Dendritic cell treated with granulocyte-macrophage colony-stimulating factor and Interleukin-4, amounts not matched to agents 40 ng/mL and 50 ng/mL, for 4 days (primary cell): ENCODE measurements at regions not wholly inside any gene's neighbourhood (a gene's known extent, or its start where the extent isn't known, plus 50 kb on each side); places are given as distances from the start of the nearest gene placed in this dataset.

ENCODE experiments used
- H3K27ac Mint-ChIP-seq: one replicate; pipeline ENCODE4 v1.8.0; 2022; ENCODE audit warnings: mild to moderate bottlenecking, mixed read lengths
- H3K27me3 Mint-ChIP-seq: one replicate; pipeline ENCODE4 v1.8.0; 2022; ENCODE audit warnings: mild to moderate bottlenecking, mixed read lengths
- H3K36me3 Mint-ChIP-seq: one replicate; pipeline ENCODE4 v1.8.0; 2022; ENCODE audit warnings: low read depth, mixed read lengths
- H3K4me1 Mint-ChIP-seq: one replicate; pipeline ENCODE4 v1.8.0; 2022; ENCODE audit warnings: low read depth, mixed read lengths
- H3K4me3 Mint-ChIP-seq: one replicate; pipeline ENCODE4 v1.8.0; 2022; ENCODE audit warnings: mild to moderate bottlenecking, moderate library complexity, mixed read lengths
- H3K9me3 Mint-ChIP-seq: one replicate; pipeline ENCODE4 v1.8.0; 2022; ENCODE audit warnings: mixed read lengths
- intact Hi-C: fragments of 100-400 bp; cut with micrococcal nuclease; formaldehyde crosslinking; loops from one replicate; pipeline ENCODE4 v1.15.0; 2022

DNA sequence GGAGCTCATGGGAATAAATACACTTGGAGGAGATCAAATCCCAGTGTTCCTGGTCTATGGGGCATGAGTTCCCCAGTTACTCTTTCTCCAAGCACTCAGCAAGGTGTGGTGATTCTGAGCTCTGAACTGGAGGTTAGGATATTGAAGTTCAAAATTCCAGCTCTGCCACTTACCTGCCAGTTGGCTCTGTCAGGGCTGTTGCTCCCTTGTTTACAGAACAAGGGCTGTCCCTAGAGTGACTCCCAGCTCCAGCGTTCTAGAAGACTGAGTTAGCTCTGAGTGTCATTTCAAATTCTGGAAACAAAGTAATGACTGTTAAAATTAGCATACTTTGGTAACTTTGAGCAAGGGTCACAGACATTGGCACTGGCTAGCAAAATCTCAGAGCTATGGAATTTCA lies 69.7 kb upstream of the ZBED5 start:
- Mint-ChIP-seq H3K27me3 (peaks cover 21% of the 10 kb centered on the region), H3K27ac (no peak overlapping the region), H3K4me3 (no peak overlapping the region), H3K4me1 (peaks cover 12% of the 10 kb centered on the region), H3K36me3 (peaks cover 9% of the 10 kb centered on the region), H3K9me3 (no peaks in the 10 kb centered on the region)
- intact Hi-C loops: no loop called here

DNA sequence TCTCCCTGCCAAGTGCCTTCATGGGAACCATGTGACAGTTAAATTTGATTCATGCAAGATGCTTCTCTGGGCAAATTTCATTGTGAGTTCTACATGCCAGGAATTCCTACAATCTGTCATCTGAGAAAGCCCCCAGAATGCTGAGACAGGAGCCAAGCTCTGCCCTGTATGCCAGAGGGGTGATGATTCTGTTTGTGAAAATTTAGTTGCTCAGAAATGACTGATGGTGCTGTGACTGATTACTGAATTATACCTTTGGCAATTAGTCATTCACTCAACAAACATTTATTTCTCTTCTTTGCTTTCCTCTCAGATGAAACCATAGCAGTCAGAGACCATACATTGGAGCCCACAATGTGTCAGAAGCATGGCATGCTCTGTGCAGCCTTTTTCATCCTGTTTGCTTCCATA lies 69.0 kb upstream of the ZBED5 start:
- peaks cover 21% of the 10 kb centered on the region for H3K27me3 Mint-ChIP-seq
- H3K4me3 Mint-ChIP-seq: no peak overlapping the region
- H3K27ac Mint-ChIP-seq: no peak overlapping the region
- no peaks in the 10 kb centered on the region for H3K9me3 Mint-ChIP-seq
- peaks cover 9% of the 10 kb centered on the region for H3K36me3 Mint-ChIP-seq
- intact Hi-C loops: no loop called here
- H3K4me1 Mint-ChIP-seq: peaks cover 7% of the 10 kb centered on the region

DNA sequence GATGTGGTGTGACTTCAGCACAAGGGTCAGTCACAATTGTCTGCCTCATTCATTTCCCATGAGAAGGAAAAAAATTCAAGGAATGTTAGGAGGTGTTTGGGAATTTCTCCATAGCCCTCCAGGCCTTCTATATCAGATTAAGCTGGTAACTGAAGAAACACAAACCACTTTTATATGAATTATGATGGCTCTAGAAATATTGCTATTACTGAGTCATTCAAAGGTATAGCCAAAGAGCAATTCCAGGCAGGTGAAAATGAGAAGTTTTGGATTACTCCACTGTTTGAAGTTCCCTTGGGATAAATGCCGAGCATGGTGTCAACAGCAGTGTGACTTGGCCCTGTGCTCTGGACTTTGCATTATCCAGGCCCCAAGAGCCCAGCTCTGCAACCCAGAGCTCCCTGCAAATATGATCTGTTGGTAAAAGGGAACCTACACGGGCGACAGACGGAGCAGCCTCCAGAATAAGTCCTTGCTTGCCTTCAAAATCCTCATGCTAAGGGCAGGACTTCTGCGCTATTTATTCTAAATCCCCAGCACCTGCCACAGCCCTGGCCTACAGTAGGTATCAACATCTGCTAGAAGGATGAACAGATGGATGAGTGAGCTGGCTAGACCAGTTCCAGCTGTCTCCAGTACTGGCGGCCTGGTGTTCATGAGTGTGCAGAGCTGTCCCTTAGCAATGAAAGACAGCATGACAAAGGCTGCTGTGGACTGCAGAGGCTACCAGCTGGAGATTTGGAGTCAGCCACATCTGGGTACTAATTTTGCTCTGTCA lies 67.5 kb upstream of the ZBED5 start:
- no peaks in the 10 kb centered on the region for H3K9me3 Mint-ChIP-seq
- intact Hi-C loops: no loop called here

DNA sequence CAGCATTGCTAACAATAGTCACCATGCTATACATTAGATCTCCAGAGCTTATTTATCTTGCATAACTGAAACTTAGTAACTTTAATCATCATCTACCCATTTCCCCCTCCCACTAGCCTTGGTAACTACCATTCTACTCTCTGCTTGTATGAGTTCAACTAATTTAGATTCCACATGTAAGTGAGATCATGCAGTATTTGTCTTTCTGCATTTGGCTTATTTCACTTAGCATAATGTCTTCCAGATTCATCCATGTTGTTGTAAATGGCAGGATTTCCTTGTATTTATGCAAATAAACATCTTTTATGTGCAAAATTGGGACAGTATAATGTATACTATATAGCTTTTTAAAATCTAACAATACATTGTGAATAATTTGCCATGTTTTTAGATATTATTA lies 66.0 kb upstream of the ZBED5 start:
- no peaks in the 10 kb centered on the region for H3K4me1 Mint-ChIP-seq

More for the DNA sequence above, 67.5 kb upstream of the ZBED5 start:
- Mint-ChIP-seq H3K27me3 (peaks cover 19% of the 10 kb centered on the region), H3K36me3 (no peaks in the 10 kb centered on the region), H3K4me1 (no peaks in the 10 kb centered on the region), H3K27ac (no peak overlapping the region), H3K4me3 (no peak overlapping the region)

DNA sequence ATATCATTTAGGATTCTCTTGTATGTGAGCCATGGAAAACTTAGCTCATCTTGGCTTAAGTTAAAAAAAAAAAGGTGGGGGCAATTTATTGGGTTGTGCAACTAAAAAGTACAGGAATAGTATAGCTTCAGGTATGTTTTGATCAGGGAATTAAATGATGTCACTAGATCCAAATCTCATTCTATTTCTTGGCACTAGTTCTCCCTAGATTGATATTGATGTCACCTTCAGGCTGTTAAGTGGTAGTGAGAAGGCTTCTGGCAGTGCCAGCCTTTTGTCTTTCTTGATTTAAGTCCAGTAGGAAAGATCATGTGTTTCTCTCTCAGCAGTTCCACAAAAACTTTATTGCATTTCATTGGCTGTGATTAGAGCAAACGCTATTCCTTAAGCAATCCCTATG lies 65.0 kb upstream of the ZBED5 start:
- Mint-ChIP-seq H3K4me3 (no peak overlapping the region), H3K27me3 (peaks cover 4% of the 10 kb centered on the region), H3K9me3 (peaks cover 12% of the 10 kb centered on the region), H3K27ac (no peak overlapping the region), H3K4me1 (peaks cover 10% of the 10 kb centered on the region), H3K36me3 (no peaks in the 10 kb centered on the region)
- intact Hi-C loops: no loop called here

More for the DNA sequence above, 66.0 kb upstream of the ZBED5 start:
- H3K27me3 Mint-ChIP-seq: peaks cover 12% of the 10 kb centered on the region
- H3K9me3 Mint-ChIP-seq: peaks cover 2% of the 10 kb centered on the region
- H3K4me3 Mint-ChIP-seq: no peak overlapping the region
- no peak overlapping the region for H3K27ac Mint-ChIP-seq
- intact Hi-C loops: no loop called here
- H3K36me3 Mint-ChIP-seq: no peaks in the 10 kb centered on the region

DNA sequence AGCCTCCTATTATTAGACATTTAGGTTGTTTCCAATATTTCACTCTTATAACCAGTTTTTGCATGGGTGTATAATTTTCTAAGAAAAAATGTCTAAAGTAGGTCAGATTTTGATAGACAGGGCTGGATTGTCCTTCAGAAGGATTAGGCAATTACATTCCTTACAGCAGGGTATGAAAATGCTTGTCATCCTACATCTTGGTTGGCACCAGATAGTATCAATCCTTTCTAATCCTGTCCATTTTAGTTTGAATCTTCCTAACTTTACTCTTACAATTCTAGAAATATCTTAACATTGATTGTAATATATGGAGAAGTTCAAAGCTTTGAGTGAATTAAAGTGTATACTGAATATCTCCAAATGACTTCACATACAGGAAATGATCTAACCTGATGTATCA lies 63.0 kb upstream of the ZBED5 start:
- Mint-ChIP-seq H3K9me3 (peaks cover 25% of the 10 kb centered on the region), H3K4me3 (no peak overlapping the region), H3K4me1 (peaks cover 25% of the 10 kb centered on the region), H3K27ac (no peak overlapping the region), H3K27me3 (no peaks in the 10 kb centered on the region), H3K36me3 (no peaks in the 10 kb centered on the region)
- intact Hi-C loops: no loop called here

DNA sequence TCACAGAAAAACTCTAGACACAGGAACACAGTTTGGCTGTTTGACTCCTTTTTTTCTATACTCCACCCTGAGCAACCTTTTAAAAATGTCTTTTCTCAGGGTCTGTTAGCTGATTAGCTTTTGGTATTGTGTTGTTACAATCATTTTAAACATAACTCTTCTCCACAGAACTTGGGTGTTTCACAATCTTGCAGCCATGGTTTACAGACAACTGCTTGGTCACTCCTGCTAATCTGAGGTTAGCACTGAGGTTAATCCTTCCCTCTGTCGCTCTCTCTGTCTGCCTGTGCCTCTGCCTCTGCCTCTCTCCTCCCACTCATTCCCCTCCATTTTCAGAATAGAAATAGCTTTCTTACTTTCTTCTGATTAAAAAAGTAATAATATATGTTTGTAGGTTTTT lies 62.4 kb upstream of the ZBED5 start:
- H3K27ac Mint-ChIP-seq: no peak overlapping the region
- peaks cover 25% of the 10 kb centered on the region for H3K4me1 Mint-ChIP-seq
- no peaks in the 10 kb centered on the region for H3K27me3 Mint-ChIP-seq
- intact Hi-C loops: no loop called here
- no peak overlapping the region for H3K4me3 Mint-ChIP-seq
- H3K9me3 Mint-ChIP-seq: peaks cover 25% of the 10 kb centered on the region
- no peaks in the 10 kb centered on the region for H3K36me3 Mint-ChIP-seq

DNA sequence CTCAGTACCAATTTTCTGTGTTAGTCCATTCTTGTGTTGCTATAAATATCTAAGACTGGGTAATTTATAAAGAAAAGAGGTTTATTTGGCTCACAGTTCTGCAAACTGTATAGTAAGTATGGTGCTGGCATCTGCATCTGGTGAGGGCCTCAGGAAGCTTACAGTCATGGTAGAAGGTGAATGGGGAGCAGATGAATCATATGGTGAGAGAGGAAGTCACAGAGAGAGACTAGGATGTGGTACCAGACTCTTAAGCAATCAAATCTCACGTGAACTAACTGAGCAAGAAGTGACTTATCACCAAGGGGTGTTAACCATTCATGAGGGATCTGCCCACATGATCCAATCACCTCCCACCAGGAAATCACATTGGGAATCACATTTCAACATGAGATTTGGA lies 60.8 kb upstream of the ZBED5 start:
- Mint-ChIP-seq H3K9me3 (peaks cover 25% of the 10 kb centered on the region), H3K4me3 (no peak overlapping the region), H3K27me3 (no peaks in the 10 kb centered on the region), H3K4me1 (peaks cover 41% of the 10 kb centered on the region), H3K27ac (peak overlapping the region; percentile 47), H3K36me3 (no peaks in the 10 kb centered on the region)
- intact Hi-C loops: no loop called here

DNA sequence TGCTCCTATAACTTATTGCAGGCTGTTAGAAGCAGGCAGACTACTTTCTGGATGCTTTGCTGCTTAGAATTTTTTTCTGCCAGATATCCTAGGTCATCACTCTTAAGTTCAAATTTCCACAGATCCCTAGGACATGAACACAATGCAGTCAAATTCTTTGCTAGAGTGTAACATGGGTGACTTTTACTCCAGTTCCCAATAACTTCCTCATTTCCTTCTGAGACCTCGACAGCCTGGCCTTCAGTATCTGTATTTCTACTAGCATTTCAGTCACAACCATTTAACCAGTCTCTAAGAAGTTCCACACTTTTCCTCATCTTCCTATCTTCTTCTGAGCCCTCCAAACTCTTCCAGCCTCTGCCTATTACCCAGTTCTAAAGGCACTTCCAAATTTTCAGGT lies 60.4 kb upstream of the ZBED5 start:
- Mint-ChIP-seq H3K4me3 (no peak overlapping the region), H3K27me3 (no peaks in the 10 kb centered on the region), H3K36me3 (no peaks in the 10 kb centered on the region), H3K9me3 (peaks cover 25% of the 10 kb centered on the region), H3K27ac (peak overlapping the region; percentile 47), H3K4me1 (peaks cover 45% of the 10 kb centered on the region)
- intact Hi-C loops: no loop called here

DNA sequence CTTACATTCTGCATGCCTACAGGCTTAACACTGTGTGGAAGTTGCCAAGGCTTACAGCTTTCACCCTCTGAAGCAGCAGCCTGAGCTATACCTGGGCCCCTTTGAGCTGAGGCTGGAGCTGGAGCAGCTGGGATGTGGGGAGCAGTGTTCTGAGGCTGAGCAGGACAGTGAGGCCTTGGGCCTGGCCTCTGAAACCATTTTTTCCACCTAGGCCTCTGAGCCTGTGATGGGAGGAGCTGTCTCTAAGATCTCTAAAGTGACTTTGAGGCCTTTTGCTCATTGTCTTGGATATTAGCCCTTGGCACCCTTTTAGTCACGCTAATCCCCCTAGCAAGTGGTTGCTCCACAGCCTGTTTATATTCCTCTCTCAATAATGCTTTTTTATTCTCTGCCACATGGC lies 59.9 kb upstream of the ZBED5 start:
- peak overlapping the region; percentile 47 for H3K27ac Mint-ChIP-seq
- intact Hi-C loops: no loop called here

DNA sequence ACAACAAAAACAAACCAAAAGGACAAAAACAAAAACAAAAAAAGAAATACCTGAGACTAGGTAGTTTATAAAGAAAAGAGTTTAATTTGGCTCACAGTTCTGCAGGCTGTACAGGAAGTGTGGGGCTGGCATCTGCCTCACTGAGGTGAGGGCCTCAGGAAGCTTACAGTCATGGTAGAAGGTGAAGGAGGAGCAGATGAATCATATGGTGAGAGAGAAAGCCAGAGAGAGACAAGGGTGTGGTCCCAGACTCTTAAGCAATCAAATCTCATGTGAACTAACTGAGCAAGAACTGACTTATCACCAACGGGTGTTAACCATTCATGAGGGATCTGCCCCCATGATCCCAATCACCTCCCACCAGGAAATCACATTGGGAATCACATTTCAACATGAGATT lies 58.8 kb upstream of the ZBED5 start:
- intact Hi-C loops: no loop called here
- Mint-ChIP-seq H3K27me3 (no peaks in the 10 kb centered on the region), H3K36me3 (no peaks in the 10 kb centered on the region), H3K4me3 (no peak overlapping the region), H3K27ac (no peak overlapping the region), H3K4me1 (peaks cover 47% of the 10 kb centered on the region), H3K9me3 (peaks cover 25% of the 10 kb centered on the region)

More for the DNA sequence above, 59.9 kb upstream of the ZBED5 start:
- Mint-ChIP-seq H3K9me3 (peaks cover 25% of the 10 kb centered on the region), H3K36me3 (no peaks in the 10 kb centered on the region), H3K4me1 (peaks cover 45% of the 10 kb centered on the region), H3K27me3 (no peaks in the 10 kb centered on the region), H3K4me3 (no peak overlapping the region)

DNA sequence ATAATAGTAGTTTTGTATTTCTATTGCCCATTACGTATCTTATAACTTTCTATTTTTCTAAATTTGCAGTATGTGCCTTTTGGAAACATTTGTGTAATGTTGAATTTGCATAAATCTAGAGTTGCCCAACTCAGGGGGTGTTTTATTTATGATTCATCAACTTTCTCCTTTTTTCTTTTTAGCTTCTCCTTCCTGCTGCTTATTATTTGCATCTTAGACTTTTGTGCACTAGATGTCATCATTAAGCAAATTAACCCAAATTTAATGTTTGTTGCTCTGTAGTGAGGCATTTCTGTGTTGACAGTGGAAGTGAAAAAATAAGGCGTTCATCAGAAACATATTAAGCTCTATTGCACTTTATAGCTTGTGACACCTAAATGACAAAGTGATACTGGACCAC lies 56.2 kb upstream of the ZBED5 start:
- H3K36me3 Mint-ChIP-seq: no peaks in the 10 kb centered on the region
- peaks cover 57% of the 10 kb centered on the region for H3K4me1 Mint-ChIP-seq
- intact Hi-C loops: no loop called here
- H3K4me3 Mint-ChIP-seq: no peak overlapping the region
- peaks cover 24% of the 10 kb centered on the region for H3K9me3 Mint-ChIP-seq
- no peaks in the 10 kb centered on the region for H3K27me3 Mint-ChIP-seq
- H3K27ac Mint-ChIP-seq: no peak overlapping the region

DNA sequence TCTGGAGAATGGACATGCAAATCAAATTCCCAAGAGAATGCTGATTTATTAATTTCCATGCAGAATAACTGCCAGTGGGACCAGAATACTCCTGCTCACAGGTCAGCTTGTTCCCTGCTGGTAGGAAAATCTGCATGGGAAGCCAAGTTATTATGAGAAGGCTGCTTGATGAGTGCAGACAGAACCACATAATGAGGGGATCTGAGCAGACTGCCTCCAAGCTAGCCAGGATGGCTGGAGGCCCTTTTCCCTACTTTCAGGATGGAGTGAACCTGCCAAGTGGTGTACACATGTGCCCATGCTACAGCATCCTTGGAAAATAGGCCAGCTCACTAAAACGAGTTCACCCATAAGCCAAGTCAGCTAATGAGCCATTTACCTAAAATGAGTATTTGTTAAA lies 55.2 kb upstream of the ZBED5 start:
- Mint-ChIP-seq H3K27ac (no peak overlapping the region), H3K9me3 (peaks cover 15% of the 10 kb centered on the region), H3K36me3 (no peaks in the 10 kb centered on the region), H3K4me1 (peaks cover 56% of the 10 kb centered on the region), H3K27me3 (no peaks in the 10 kb centered on the region), H3K4me3 (no peak overlapping the region)
- intact Hi-C loops: no loop called here

DNA sequence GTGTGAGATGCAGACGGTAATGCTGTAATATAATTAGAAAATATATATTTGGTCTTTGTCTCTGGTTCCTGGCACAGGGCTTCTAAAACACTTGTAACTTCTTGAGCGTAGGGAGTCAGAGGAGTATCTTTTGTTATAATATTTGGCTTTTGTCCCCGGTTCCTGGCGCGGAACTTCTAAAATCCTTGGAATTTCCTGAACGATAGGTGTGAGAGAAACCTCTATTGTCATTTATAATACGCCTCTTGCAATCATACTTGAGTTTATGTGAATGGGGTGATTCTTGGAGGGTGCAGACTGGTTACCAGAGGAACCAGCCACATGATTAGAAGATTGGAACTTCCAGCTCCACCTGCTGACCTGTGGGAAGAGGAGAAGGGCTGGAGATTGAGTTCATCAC lies 54.1 kb upstream of the ZBED5 start:
- intact Hi-C loops: no loop called here
- H3K27me3 Mint-ChIP-seq: no peaks in the 10 kb centered on the region
- H3K9me3 Mint-ChIP-seq: peaks cover 7% of the 10 kb centered on the region
- H3K4me3 Mint-ChIP-seq: no peak overlapping the region
- H3K4me1 Mint-ChIP-seq: peaks cover 50% of the 10 kb centered on the region
- H3K27ac Mint-ChIP-seq: no peak overlapping the region
- H3K36me3 Mint-ChIP-seq: no peaks in the 10 kb centered on the region
